GM21528 (cell line): ENCODE measurements at regions not wholly inside any gene's neighbourhood (a gene's known extent, or its start where the extent isn't known, plus 50 kb on each side); places are given as distances from the start of the nearest gene placed in this dataset.

ENCODE experiments used
- ATAC-seq: cut with Tn5 transposase; IDR thresholded peaks from one replicate; pipeline ENCODE4 v1.9.1; 2021; ENCODE audit warnings: mild to moderate bottlenecking, moderate library complexity; ENCODE audit not compliant: unreplicated experiment, low FRiP score

GRCh38 chrX:39204353-39204752 lies 403.1 kb downstream of the MID1IP1 start:
- ATAC-seq, result no peak

- no peak for ATAC-seq
These were observed 403.7 kb downstream of the MID1IP1 start for GRCh38 chrX:39204945-39205344.

GRCh38 chrX:39205467-39205866 lies 404.2 kb downstream of the MID1IP1 start:
- no peak for ATAC-seq

GRCh38 chrX:39206399-39207145 lies 405.3 kb downstream of the MID1IP1 start:
- ATAC-seq, result no peak

- no peak for ATAC-seq
These were observed 410.2 kb downstream of the MID1IP1 start for GRCh38 chrX:39211501-39211900.

GRCh38 chrX:39212456-39212855 lies 411.2 kb downstream of the MID1IP1 start:
- ATAC-seq, result no peak

GRCh38 chrX:39214387-39215126 lies 413.3 kb downstream of the MID1IP1 start:
- no peak for ATAC-seq

GRCh38 chrX:39220952-39221351 lies 419.7 kb downstream of the MID1IP1 start:
- no peak for ATAC-seq

- ATAC-seq, result no peak
These were observed 421.3 kb downstream of the MID1IP1 start for GRCh38 chrX:39222346-39223113.

- ATAC-seq, result no peak
These were observed 425.0 kb downstream of the MID1IP1 start for GRCh38 chrX:39226251-39226650.

- ATAC-seq, result no peak
These were observed 426.1 kb downstream of the MID1IP1 start for GRCh38 chrX:39227371-39227770.

- no peak for ATAC-seq
These were observed 436.7 kb downstream of the MID1IP1 start for GRCh38 chrX:39238006-39238405.

GRCh38 chrX:39242187-39242586 lies 440.9 kb downstream of the MID1IP1 start:
- ATAC-seq, result no peak

GRCh38 chrX:39244147-39244546 lies 442.9 kb downstream of the MID1IP1 start:
- ATAC-seq, result no peak

- ATAC-seq, result no peak
These were observed 443.8 kb downstream of the MID1IP1 start for GRCh38 chrX:39245024-39245423.

- ATAC-seq, result no peak
These were observed 446.3 kb downstream of the MID1IP1 start for GRCh38 chrX:39247536-39247935.

- ATAC-seq, result no peak
These were observed 447.1 kb downstream of the MID1IP1 start for GRCh38 chrX:39248330-39248729.

GRCh38 chrX:39249999-39250398 lies 448.7 kb downstream of the MID1IP1 start:
- ATAC-seq, result no peak

GRCh38 chrX:39251995-39252394 lies 450.7 kb downstream of the MID1IP1 start:
- no peak for ATAC-seq

GRCh38 chrX:39253551-39253950 lies 452.3 kb downstream of the MID1IP1 start:
- ATAC-seq, result no peak

GRCh38 chrX:39258331-39258730 lies 457.1 kb downstream of the MID1IP1 start:
- ATAC-seq, result no peak
